ENCODE measurements at regions not wholly inside any gene's neighbourhood (a gene's known extent, or its start where the extent isn't known, plus 50 kb on each side); places are given as distances from the start of the nearest gene placed in this dataset.

- POLR2A ChIA-PET: no interaction called here
- no peak overlapping the region for H3K4me3 ChIP-seq (ENCODE audit: low read depth, low read length)
- CTCF ChIA-PET: no interaction called here
- no peak for TF ChIP-seq CTCF (IDR thresholded peaks at IDR 0.05; ENCODE audit: insufficient read depth, low read length, missing control alignments)
- no peak for DNase-seq (ENCODE audit: low read depth, low spot score)
These were observed 55.4 kb upstream of the CDH20 start for GRCh38 chr18:61277808-61278207.

GRCh38 chr18:61281431-61281830 lies 51.8 kb upstream of the CDH20 start:
- CTCF ChIA-PET: no interaction called here
- no peak for TF ChIP-seq CTCF (IDR thresholded peaks at IDR 0.05; ENCODE audit: insufficient read depth, low read length, missing control alignments)
- no peak overlapping the region for H3K4me3 ChIP-seq (ENCODE audit: low read depth, low read length)
- no peak for DNase-seq (ENCODE audit: low read depth, low spot score)
- POLR2A ChIA-PET: no interaction called here

- DNase-seq (ENCODE audit: low read depth, low spot score): no peak
- CTCF ChIA-PET: no interaction called here
- no peak for TF ChIP-seq CTCF (IDR thresholded peaks at IDR 0.05; ENCODE audit: insufficient read depth, low read length, missing control alignments)
- H3K4me3 ChIP-seq (ENCODE audit: low read depth, low read length): no peak overlapping the region
- POLR2A ChIA-PET: no interaction called here
These were observed 50.3 kb upstream of the CDH20 start for GRCh38 chr18:61282926-61283325.

Data from AG04449 (cell line).